ENCODE measurements at regions not wholly inside any gene's neighbourhood (a gene's known extent, or its start where the extent isn't known, plus 50 kb on each side); places are given as distances from the start of the nearest gene placed in this dataset.

DNA sequence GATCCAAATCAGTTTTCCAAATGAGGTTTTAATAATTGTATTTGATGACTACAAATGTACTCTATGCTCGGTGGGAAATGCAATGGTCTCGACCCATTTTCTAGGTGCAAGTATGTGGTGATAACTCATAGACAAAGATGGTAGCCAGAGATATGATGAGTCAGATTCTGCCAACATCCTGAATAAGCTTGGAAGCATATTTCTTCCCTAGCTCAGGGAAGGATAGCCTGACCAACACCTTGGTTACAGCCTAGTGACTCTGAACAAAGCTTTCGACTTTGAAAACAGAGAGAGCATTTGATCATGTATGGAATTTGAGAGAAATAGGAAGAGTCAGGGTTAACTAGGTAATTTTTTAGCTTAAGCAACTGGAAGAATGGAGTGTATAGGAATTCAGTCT lies 128.3 kb upstream of the MYOCD start:
- 88 to 92% methylated on average over 3 of the region's 3 CpGs for WGBS, 2 donors
- Histone ChIP-seq H3K27ac (no peak overlapping the region), H3K36me3 (no peaks in the 10 kb centered on the region), H3K4me3 (no peak overlapping the region), H3K4me1 (no peaks in the 10 kb centered on the region), H3K9me3 (no peaks in the 10 kb centered on the region), H3K27me3 (no peaks in the 10 kb centered on the region)
- TF ChIP-seq POLR2A (IDR thresholded peaks at IDR 0.05) (no peak), EP300 (IDR thresholded peaks at IDR 0.05) (no peak)
- TF ChIP-seq, protein P1, sequence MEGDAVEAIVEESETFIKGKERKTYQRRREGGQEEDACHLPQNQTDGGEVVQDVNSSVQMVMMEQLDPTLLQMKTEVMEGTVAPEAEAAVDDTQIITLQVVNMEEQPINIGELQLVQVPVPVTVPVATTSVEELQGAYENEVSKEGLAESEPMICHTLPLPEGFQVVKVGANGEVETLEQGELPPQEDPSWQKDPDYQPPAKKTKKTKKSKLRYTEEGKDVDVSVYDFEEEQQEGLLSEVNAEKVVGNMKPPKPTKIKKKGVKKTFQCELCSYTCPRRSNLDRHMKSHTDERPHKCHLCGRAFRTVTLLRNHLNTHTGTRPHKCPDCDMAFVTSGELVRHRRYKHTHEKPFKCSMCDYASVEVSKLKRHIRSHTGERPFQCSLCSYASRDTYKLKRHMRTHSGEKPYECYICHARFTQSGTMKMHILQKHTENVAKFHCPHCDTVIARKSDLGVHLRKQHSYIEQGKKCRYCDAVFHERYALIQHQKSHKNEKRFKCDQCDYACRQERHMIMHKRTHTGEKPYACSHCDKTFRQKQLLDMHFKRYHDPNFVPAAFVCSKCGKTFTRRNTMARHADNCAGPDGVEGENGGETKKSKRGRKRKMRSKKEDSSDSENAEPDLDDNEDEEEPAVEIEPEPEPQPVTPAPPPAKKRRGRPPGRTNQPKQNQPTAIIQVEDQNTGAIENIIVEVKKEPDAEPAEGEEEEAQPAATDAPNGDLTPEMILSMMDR (IDR thresholded peaks at IDR 0.05): no peak
- DNase-seq (ENCODE audit: low spot score in 2 of 2): no peak

DNA sequence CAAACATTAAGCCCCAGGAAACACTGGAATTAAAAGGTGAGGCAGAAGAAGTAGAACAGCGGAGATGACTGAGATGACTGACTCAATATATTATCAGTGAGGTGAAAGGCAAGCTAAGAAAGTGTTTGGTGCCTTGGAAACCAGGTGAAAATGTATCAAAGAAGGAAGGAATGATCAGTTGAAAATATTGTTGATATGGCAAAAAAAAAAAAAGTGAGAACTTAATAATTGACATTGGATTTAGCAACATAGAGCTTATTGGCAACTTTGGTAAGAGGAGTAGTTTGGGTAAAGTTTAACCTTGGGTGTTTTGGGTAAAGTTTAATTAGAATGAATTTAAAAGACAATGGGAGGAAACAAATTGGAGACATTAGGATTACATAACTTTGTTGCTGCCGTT lies 127.7 kb upstream of the MYOCD start:
- no peaks in the 10 kb centered on the region for H3K4me1 ChIP-seq
- H3K27ac ChIP-seq: no peak overlapping the region
- no peak overlapping the region for H3K4me3 ChIP-seq
- no peak for DNase-seq (ENCODE audit: low spot score in 2 of 2)
- no peak for TF ChIP-seq EP300 (IDR thresholded peaks at IDR 0.05)
- H3K9me3 ChIP-seq: no peaks in the 10 kb centered on the region
- 80 to 81% methylated on average over 2 of the region's 2 CpGs for WGBS, 2 donors
- H3K36me3 ChIP-seq: no peaks in the 10 kb centered on the region
- H3K27me3 ChIP-seq: no peaks in the 10 kb centered on the region

DNA sequence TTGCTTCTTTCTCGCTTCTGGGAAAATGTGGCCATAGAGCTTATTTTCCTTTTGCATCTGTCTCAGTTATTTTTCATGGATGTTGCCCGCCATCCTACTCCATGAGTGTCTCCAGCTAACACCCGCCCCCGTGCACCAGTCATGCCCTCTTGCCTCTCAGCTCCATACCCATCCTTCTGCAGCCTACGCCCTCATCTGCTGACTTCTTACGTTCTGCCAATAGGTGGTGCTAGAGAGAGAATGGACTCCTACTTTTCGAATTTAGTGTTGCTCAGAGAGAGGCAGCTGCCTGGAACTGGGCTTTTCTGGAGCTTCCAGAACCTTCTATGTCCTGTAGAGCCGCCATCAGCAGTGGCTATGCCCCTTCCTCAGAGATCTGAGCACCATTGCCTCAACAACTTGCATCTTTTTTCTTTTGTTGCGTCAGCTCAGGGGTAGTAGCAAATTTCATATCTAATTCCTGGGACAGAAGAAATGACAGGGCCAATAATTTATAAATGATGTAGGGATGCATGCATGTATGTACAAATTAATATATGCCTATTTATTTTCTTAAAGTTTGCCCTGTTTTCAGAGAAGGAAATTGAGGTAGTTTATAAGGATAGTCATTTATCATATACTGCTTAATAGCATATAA lies 119.7 kb upstream of the MYOCD start:
- Histone ChIP-seq H3K4me1 (no peaks in the 10 kb centered on the region), H3K4me3 (no peak overlapping the region), H3K27ac (no peak overlapping the region), H3K27me3 (no peaks in the 10 kb centered on the region), H3K9me3 (no peaks in the 10 kb centered on the region), H3K36me3 (no peaks in the 10 kb centered on the region)
- TF ChIP-seq POLR2A (IDR thresholded peaks at IDR 0.05): no peak
- TF ChIP-seq, protein P1 (IDR thresholded peaks at IDR 0.05): peak; percentile 30 to 51 (median 44)
- no peak for TF ChIP-seq EP300 (IDR thresholded peaks at IDR 0.05)
- DNase-seq (ENCODE audit: low spot score in 2 of 2): peak in 1 of 2 donors; percentile 44
- WGBS, 2 donors: 23 to 32% methylated on average over 9 of the region's 9 CpGs

GRCh38 chr17:12546983-12547382 lies 118.7 kb upstream of the MYOCD start:
- no peaks in the 10 kb centered on the region for H3K27me3 ChIP-seq
- H3K4me3 ChIP-seq: no peak overlapping the region
- no peak overlapping the region for H3K27ac ChIP-seq
- TF ChIP-seq EP300 (IDR thresholded peaks at IDR 0.05): no peak
- TF ChIP-seq POLR2A (IDR thresholded peaks at IDR 0.05): no peak
- TF ChIP-seq, protein P1 (IDR thresholded peaks at IDR 0.05): no peak
- WGBS, 2 donors: 87 to 90% methylated on average over 2 of the region's 2 CpGs
- no peak for DNase-seq (ENCODE audit: low spot score in 2 of 2)
- H3K4me1 ChIP-seq: no peaks in the 10 kb centered on the region
- no peaks in the 10 kb centered on the region for H3K36me3 ChIP-seq
- H3K9me3 ChIP-seq: no peaks in the 10 kb centered on the region

GRCh38 chr17:12547831-12548230 lies 117.9 kb upstream of the MYOCD start:
- H3K9me3 ChIP-seq: no peaks in the 10 kb centered on the region
- H3K4me1 ChIP-seq: no peaks in the 10 kb centered on the region
- no peaks in the 10 kb centered on the region for H3K27me3 ChIP-seq
- 78 to 84% methylated on average over 5 of the region's 5 CpGs for WGBS, 2 donors
- no peak for TF ChIP-seq POLR2A (IDR thresholded peaks at IDR 0.05)
- no peak for TF ChIP-seq EP300 (IDR thresholded peaks at IDR 0.05)
- TF ChIP-seq, protein P1 (IDR thresholded peaks at IDR 0.05): no peak
- no peak for DNase-seq (ENCODE audit: low spot score in 2 of 2)
- no peak overlapping the region for H3K4me3 ChIP-seq
- H3K27ac ChIP-seq: no peak overlapping the region
- no peaks in the 10 kb centered on the region for H3K36me3 ChIP-seq

- Histone ChIP-seq H3K27me3 (no peaks in the 10 kb centered on the region), H3K27ac (peak overlapping the region in 1 of 4 donors; percentile 11), H3K4me1 (no peaks in the 10 kb centered on the region), H3K4me3 (no peak overlapping the region), H3K9me3 (no peaks in the 10 kb centered on the region), H3K36me3 (no peaks in the 10 kb centered on the region)
- 66 to 71% methylated on average over 4 of the region's 4 CpGs for WGBS, 2 donors
- DNase-seq (ENCODE audit: low spot score in 2 of 2): no peak
- TF ChIP-seq EP300 (IDR thresholded peaks at IDR 0.05) (no peak), POLR2A (IDR thresholded peaks at IDR 0.05) (no peak)
- TF ChIP-seq, protein P1 (IDR thresholded peaks at IDR 0.05): no peak
These were observed 117.1 kb upstream of the MYOCD start for GRCh38 chr17:12548558-12548957.

Measured in tibial nerve (tissue), 4 donors.